ENCODE measurements at regions not wholly inside any gene's neighbourhood (a gene's known extent, or its start where the extent isn't known, plus 50 kb on each side); places are given as distances from the start of the nearest gene placed in this dataset.
"Not testable (repeated sequence)": the region's sequence is repeated elsewhere in the genome, so short reads cannot be mapped to it uniquely, and the experiment has no call there.

DNA sequence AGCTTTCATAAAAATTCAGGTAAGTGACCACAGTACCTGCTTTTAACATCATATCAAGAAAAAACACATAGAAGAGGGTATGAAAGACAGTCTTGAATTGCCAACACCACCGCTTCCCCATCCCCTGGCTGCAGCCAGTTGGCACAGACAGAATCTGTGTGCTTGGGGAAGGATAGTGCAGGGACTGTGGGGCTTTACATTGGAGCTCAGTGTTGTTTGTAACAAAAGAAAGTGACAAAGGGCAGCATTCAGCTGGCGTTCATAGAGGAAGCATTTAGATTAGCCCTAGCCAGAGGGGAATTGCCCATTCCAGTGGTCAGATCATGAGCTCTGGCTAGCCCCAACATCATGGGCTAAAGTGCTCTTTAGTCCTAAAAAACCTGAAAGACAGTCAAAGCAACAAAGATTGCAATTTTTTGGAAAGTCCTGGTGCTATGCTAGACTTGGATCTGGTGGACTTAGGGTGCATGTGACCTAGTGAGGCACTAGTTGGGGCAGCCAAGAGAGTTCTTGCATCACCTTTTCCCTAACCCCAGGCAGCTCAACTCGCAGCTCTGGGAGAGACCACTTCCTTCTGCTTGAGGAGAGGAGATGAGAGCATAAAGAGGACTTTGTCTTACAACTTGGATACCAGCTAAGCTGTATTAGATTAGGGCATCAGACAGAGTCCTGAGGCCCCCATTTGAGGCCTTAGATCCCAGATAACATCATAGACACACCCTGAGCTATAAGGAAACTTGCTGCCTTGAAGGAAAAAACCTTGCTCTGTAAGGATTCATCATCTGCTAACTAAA is 1602.4 kb upstream of the ADGRL3 start:
- DNase-seq (ENCODE audit: low read depth, low spot score) = no peak

- no peak for DNase-seq (ENCODE audit: low read depth, low spot score)
These were observed 1601.9 kb upstream of the ADGRL3 start for GRCh38 chr4:59598330-59598618.

DNA sequence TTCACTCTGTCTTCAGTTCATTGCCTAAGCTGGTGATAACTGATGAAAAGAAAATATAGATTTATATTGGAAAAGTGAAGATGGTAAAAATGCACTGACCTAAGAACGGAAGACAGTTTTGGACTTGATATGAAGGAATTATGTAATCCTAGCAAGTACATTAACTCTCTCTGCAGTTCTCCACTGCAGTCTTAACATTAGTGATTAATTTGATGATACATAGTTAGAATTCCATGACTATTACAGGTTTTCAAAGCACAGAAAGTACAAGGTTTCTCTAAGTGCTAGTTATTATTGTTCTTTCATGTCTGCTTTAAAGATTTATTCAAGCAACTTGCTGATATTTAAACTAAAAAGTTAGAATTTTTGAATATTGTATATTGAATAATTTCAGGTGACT is 1591.7 kb upstream of the ADGRL3 start:
- DNase-seq (ENCODE audit: low read depth, low spot score) = no peak

DNA sequence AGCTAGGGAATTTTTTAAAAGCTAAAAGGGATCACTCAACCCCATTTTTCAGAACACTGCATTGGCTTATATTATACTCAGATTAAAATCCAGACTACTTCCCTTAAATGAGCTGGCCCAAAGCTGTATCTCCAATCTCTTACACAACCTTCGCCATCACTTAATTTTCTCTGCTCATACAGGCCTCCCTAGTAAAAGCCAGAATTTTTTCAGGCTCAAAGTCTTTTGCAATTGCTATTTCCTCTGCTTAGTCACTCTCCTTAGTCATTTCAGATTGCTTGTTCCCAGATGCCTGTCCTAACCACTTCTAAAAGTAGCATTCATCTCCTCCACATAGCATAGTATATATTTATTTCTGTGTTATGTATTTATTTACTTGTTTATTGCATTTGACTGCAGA is 1587.9 kb upstream of the ADGRL3 start:
- no peak for DNase-seq (ENCODE audit: low read depth, low spot score)

GRCh38 chr4:59615316-59615715 is 1584.8 kb upstream of the ADGRL3 start:
- DNase-seq (ENCODE audit: low read depth, low spot score) = no peak

DNA sequence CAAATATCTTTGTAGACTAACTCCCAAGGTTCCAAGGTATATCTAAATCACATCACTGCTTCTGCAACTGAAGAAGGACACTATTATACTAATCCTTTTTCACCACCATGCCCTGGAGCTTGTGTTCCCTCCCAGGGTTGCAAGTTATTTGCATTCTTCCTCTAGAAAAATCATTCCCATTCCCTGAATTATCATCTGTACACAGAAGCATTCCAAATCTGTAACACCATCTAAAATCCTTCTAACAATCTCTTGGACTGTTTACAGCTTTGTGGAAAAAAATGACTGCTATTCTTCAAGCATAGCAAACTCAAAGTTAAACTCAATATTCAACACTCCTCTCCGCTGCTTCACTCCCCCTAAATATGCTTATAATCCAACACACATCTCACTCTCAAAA is 1570.8 kb upstream of the ADGRL3 start:
- no peak for DNase-seq (ENCODE audit: low read depth, low spot score)

DNA sequence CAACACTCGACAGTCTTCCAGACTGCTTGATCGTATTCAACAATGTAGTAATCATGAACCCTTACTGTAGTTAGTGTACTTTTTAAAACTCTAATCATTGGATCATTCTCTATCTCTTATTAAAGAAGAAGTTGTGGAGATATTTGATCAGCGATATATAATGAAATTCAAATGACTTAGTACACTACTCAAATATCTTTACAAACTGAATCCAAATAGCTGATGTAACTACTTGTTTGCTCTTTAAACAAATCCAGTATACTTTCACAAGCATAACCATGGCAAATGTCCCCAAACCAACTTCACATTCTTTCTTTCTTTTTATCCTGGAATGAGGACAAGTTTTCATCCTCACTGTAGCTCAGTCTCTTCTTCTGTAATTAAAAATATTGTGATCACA is 1569.9 kb upstream of the ADGRL3 start:
- DNase-seq (ENCODE audit: low read depth, low spot score) = no peak

- no peak for DNase-seq (ENCODE audit: low read depth, low spot score)
These were observed 1569.2 kb upstream of the ADGRL3 start for GRCh38 chr4:59630922-59631321.

GRCh38 chr4:59637596-59637995 is 1562.5 kb upstream of the ADGRL3 start:
- DNase-seq (ENCODE audit: low read depth, low spot score) = no peak

GRCh38 chr4:59643682-59644081 is 1556.4 kb upstream of the ADGRL3 start:
- DNase-seq (ENCODE audit: low read depth, low spot score) = no peak

GRCh38 chr4:59644765-59645164 is 1555.4 kb upstream of the ADGRL3 start:
- no peak for DNase-seq (ENCODE audit: low read depth, low spot score)

DNA sequence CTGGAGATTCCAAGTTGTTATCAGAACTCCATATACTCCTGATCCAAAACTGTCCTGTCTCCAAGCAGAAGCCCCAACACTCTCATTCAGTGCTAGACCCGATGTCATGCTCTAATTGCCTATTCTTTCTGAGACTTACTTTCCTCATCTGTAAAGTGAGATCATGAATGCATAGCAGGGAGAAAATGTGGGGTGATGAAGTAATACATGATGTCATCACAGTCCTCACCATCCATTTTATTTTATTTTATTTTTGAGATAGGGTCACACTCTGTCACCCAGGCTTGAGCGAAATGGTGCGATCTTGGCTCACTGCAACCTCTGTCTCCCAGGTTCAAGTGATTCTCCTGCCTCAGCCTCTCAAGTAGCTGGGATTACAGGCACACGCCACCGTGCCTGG is 1554.0 kb upstream of the ADGRL3 start:
- DNase-seq (ENCODE audit: low read depth, low spot score) = no peak

DNA sequence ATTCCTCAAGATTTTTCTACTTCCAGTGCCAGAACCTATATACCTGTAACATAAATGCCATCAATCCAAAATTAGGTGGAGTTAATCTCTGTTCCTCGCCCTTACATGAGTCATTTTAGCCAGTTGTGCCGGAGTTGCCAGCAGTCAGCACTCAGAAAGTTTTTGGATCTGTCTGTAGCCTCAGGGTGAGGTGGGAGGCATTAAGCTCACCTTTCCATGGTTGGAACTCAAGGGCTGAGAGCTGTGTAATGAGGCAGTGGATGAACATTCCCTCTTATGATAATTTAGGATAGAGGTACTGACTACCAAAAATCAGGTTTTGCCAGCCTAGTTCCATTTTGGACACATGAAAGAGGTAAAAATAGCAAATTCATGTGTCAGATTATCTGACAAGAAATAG is 1553.1 kb upstream of the ADGRL3 start:
- DNase-seq (ENCODE audit: low read depth, low spot score) = no peak

- no peak for DNase-seq (ENCODE audit: low read depth, low spot score)
These were observed 1552.6 kb upstream of the ADGRL3 start for GRCh38 chr4:59647500-59647899.

GRCh38 chr4:59650861-59651260 is 1549.3 kb upstream of the ADGRL3 start:
- no peak for DNase-seq (ENCODE audit: low read depth, low spot score)

- no peak for DNase-seq (ENCODE audit: low read depth, low spot score)
These were observed 1544.1 kb upstream of the ADGRL3 start for GRCh38 chr4:59655996-59656395.

DNA sequence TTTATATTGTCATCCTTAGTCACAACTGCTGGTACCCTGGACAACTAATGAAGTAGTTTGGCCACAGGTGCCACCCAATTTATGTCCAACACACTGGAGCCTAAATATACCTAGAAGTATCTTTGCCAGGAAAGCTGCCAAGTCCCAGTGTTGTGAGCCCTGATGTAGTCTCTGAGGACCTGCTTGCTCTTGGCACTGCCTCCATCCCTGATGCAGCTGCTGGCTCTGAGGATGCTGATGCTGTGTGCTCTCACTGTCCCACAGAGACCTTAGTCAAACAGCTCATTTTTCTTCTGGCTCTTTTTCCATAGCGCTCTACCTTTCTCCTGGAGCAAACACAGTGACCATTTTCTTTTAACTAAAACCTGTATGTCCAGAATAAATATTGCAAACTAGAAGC is 1535.4 kb upstream of the ADGRL3 start:
- DNase-seq (ENCODE audit: low read depth, low spot score) = no peak

DNA sequence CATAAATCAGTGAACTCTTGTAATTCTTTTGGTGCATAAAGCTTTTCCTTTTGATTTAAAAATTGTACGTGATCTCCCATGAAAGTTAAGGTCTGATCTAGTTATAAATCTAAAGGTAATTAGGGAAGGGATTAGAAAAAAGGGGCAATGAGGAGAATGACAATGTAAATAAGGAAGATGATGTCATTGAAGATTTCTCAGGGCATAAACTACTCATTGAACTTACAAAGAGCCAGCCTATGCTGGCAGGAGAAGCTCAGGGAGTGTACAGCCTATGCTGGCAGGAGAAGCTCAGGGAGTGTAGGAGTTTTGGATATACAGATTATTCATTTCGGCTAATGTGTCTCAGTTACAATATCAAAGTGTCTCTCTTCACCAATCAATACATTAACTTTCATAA is 1533.5 kb upstream of the ADGRL3 start:
- DNase-seq (ENCODE audit: low read depth, low spot score) = no peak

- no peak for DNase-seq (ENCODE audit: low read depth, low spot score)
These were observed 1529.1 kb upstream of the ADGRL3 start for GRCh38 chr4:59671037-59671436.

- DNase-seq (ENCODE audit: low read depth, low spot score) = no peak
These were observed 1523.7 kb upstream of the ADGRL3 start for GRCh38 chr4:59676389-59676788.

- DNase-seq (ENCODE audit: low read depth, low spot score) = not testable (repeated sequence)
These were observed 1523.1 kb upstream of the ADGRL3 start for GRCh38 chr4:59676992-59677391.

DNA sequence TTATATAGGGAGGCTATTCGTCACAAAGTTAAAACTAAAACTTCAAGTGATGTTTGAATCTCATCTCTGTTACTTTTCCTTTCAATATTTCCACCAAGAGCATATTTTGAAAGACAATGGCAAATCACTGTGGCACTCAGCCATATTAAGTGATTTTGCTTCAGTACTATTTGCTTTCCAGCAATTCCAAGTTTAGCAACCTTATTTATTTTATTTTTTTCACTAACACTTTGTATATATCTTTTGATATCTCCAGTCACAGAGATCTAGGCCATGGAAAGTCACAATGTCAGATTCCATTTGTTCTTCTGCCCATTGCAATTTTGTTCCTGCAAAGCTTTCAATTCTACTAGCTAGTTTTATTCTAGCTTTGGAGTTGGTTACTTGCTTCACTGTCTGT is 1514.5 kb upstream of the ADGRL3 start:
- no peak for DNase-seq (ENCODE audit: low read depth, low spot score)

DNA sequence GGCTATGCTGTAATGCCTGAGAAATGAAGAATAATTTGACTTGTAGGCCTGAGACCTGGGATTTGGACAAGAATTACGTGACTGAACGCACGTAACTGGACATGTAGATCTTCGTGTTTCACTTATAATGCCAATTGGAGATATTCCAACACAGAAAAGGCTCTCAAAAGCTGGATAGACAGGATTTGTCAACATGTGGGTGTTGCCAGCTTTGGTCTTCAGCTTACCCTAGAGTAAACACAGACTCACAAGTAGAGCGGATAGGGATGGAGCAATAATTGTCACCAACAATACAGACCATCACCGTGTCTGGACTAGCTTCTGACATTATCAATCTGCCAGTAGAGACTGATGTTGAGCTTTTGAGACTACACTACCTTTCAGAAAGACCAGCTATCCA is 1511.0 kb upstream of the ADGRL3 start:
- DNase-seq (ENCODE audit: low read depth, low spot score) = no peak

DNA sequence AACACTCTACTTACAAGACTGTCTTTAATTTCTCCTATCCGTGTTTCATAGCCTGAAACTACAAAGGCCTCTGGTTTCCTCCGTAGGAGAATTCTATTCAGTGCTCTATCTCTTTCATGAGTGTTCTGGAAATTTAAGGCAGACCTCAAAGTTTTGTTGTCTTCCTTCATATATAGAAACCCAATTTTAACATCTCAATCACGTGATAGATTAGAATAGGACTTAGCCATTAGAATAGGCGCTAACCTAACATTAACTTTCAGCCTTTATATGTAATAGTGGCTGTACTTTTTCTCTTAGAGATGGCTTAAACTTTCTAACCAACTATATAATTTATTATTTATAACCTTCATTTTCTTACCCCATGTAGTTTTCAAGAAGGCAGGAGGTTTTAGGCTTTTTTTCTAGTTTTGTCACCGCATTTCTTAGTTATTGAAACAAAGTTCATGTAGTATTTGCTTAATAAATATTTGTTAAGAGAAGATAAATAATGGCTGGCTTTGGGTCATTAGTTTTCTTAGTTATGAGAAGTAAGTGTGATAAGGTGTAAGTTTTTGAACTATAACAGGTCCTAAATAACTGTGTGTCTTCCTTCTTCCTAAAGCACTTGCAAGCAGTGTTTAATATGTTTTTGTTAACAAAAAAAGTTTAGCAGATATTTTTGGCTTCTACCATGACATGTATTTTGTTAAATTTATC is 1504.6 kb upstream of the ADGRL3 start:
- no peak for DNase-seq (ENCODE audit: low read depth, low spot score)

Data from smooth muscle cell of the brain vasculature (primary cell).